Subcutaneous abdominal adipose tissue (tissue), 5 donors: ENCODE measurements at regions not wholly inside any gene's neighbourhood (a gene's known extent, or its start where the extent isn't known, plus 50 kb on each side); places are given as distances from the start of the nearest gene placed in this dataset.

Source experiments
- H3K27ac ChIP-seq: one replicate; pipeline ENCODE4 v1.7.0; 2013; ENCODE audit warnings: low read depth, mild to moderate bottlenecking, inconsistent platforms, low read length, moderate library complexity
- H3K27me3 ChIP-seq, 5 donors: one replicate each; pipeline ENCODE4 v1.7.0; 2013; ENCODE audit warnings: low read length in 5 of 5, inconsistent platforms in 1 of 5; ENCODE audit not compliant: control insufficient read depth in 5 of 5, insufficient read depth in 4 of 5
- H3K36me3 ChIP-seq, 5 donors: one replicate each; pipeline ENCODE4 v1.7.0; 2013; ENCODE audit warnings: low read length in 5 of 5; ENCODE audit not compliant: control insufficient read depth in 5 of 5, insufficient read depth in 5 of 5
- H3K4me1 ChIP-seq, 5 donors: one replicate each; pipeline ENCODE4 v1.7.0; 2013; ENCODE audit warnings: low read length in 5 of 5, mild to moderate bottlenecking in 3 of 5, moderate library complexity in 1 of 5; ENCODE audit not compliant: control insufficient read depth in 5 of 5, insufficient read depth in 5 of 5
- H3K4me3 ChIP-seq, 5 donors: one replicate each; pipeline ENCODE4 v1.7.0; 2013; ENCODE audit warnings: low read length in 5 of 5, low read depth in 1 of 5
- H3K9ac ChIP-seq, 5 donors: one replicate each; pipeline ENCODE4 v1.7.0; 2013; ENCODE audit warnings: low read length in 5 of 5, mild to moderate bottlenecking in 4 of 5, moderate library complexity in 3 of 5
- H3K9me3 ChIP-seq, 5 donors: one replicate each; pipeline ENCODE4 v1.7.0; 2013; ENCODE audit warnings: low read length in 5 of 5; ENCODE audit not compliant: control insufficient read depth in 5 of 5
- donor health status: healthy.
- donor health status: healthy.
- donor health status: healthy.
- donor health status: healthy.
- donor health status: healthy.

DNA sequence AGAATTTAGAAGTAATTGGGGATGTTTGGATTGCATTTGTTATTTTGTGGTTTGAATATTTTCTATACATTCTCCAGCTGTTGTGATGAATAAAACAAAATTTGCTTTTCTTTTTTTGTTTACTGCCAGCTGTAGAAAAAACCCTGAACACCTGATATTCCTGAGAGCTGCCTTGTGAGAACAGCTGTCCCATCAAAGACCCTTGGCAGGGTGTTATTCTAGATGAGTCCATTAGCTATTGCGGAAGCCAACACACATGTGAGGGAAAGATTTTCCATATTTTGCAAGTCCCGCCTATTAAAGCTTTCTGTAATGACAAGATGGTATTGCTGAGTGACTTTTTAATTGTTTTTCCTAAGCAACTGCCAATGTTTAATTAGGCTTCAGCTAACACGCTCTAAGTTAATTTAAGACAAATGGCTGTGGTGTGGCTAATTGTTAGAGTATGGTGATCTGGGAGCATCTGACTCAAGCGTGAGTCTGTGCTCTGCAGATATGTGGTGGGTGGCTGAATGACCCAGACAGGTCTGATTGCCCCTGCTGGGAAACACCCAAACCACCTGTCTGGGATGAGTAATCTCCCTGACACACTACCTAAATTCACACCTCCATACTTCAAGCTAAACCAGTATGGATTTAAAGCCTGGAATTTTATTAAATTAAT, 86.5 kb upstream of the PRLR start:
- Histone ChIP-seq H3K4me3 (no peak overlapping the region), H3K36me3 (no peaks in the 10 kb centered on the region), H3K27me3 (no peaks in the 10 kb centered on the region), H3K4me1 (no peaks in the 10 kb centered on the region), H3K9ac (no peak overlapping the region), H3K9me3 (no peaks in the 10 kb centered on the region), H3K27ac (no peak overlapping the region)

DNA sequence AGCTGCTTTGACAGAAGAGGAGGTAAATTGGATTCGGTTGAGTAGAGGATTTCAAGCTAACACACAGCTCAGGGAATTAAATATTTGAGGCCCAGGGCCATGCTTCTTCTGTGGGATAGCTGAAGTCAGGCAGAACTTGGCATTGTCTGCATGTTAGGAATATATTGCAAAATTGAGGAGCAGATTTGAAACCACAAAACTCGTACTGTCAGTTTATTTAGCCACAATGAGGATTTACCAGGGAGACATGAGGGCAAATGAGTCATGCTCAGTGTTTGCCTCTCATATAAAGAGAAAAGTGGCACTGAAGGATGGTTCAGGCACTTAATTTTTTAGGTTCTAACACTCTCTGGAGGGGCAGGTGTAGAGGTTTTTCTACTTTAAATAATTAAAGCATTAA, 83.0 kb upstream of the PRLR start:
- Histone ChIP-seq H3K9ac (no peak overlapping the region), H3K9me3 (no peaks in the 10 kb centered on the region), H3K27ac (no peak overlapping the region)

DNA sequence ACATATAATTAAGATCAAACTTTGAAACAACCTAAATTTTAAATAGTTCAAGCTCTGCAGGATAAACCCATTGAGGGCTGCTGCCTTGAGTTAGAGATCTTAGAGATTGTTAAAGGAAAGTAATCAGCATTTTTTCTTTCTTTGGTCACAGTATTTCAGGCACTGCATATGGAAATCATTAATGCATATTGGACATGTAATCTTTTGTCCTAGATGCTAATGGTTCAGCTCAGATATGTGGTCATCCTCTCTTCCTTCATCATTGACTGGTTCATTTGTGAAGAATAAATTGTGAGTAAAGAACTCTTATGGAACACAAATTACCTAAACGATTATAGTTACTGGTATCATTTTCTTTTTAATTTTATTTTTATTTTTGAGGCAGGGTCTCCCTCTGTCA, 82.0 kb upstream of the PRLR start:
- Histone ChIP-seq H3K9me3 (no peaks in the 10 kb centered on the region), H3K4me3 (no peak overlapping the region), H3K9ac (no peak overlapping the region), H3K4me1 (peaks cover 0 to 4% (median 0%) of the 10 kb centered on the region in 5 donors), H3K27me3 (no peaks in the 10 kb centered on the region), H3K27ac (no peak overlapping the region), H3K36me3 (no peaks in the 10 kb centered on the region)

More for the DNA sequence above, 83.0 kb upstream of the PRLR start:
- Histone ChIP-seq H3K4me3 (no peak overlapping the region), H3K4me1 (peaks cover 0 to 4% (median 0%) of the 10 kb centered on the region in 5 donors), H3K36me3 (no peaks in the 10 kb centered on the region), H3K27me3 (no peaks in the 10 kb centered on the region)

DNA sequence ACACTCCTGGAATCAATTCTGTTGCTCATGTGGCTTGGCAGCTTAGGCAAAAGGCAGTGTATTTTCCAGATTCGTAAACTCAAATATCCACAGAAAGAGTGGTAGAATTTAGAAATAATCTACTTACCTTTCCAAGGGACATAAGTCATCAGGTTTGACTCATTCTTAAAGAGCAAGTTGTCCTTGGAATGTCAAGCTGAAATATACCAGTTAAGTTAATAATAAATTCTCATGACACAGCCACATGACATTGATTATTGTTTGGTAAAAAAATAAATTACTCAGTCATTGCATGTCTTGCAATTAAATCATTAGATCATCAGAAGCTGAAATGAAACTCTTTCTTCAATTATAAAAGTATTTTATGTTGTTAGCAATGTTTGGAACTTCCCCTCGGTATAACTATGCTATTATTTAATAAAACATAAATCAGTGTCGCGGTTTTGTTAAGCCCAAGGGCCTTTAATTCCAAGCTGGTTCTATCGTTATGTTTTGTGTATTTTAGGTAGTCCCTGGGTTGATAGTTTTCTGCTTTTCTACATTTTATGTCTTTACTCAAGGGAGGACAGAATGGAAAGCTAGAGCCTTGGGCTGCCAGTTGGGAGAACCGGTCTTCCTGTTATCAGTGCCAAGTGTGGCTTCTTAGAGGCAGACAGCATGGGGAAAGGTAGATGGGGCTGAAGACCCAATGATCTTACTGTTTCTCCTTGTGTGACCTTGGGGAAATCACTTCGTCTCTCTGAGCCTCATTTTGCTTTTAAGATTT, 79.3 kb upstream of the PRLR start:
- no peak overlapping the region for H3K9ac ChIP-seq
- no peaks in the 10 kb centered on the region for H3K9me3 ChIP-seq
- H3K4me1 ChIP-seq = peaks cover 0 to 4% (median 0%) of the 10 kb centered on the region in 5 donors
- H3K27ac ChIP-seq = no peak overlapping the region
- no peak overlapping the region for H3K4me3 ChIP-seq
- H3K27me3 ChIP-seq = peaks cover 0 to 2% (median 0%) of the 10 kb centered on the region in 5 donors
- H3K36me3 ChIP-seq = no peaks in the 10 kb centered on the region

DNA sequence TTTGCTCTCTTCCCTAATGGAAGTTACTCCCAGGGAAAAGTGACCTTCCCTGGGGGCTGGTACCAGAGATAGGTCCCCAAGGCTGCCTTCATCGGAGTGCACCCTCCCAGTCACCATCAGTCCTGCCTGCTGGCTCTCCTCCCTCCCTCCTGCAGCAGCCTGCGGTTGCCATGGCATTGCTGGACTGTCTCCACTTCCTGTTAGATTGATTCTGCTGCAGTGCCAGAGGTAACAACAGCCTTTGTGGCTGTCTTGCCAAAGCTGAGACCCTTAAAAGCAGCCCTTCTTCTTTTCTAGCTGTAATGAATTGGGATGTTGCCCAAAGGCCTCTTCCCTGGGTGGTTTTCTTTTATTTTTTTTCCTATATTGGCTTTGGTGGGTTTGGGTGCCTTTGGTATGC, 78.1 kb upstream of the PRLR start:
- no peaks in the 10 kb centered on the region for H3K9me3 ChIP-seq
- H3K9ac ChIP-seq = no peak overlapping the region
- H3K27ac ChIP-seq = no peak overlapping the region
- no peaks in the 10 kb centered on the region for H3K36me3 ChIP-seq
- peaks cover 0 to 4% (median 0%) of the 10 kb centered on the region in 5 donors for H3K4me1 ChIP-seq
- no peak overlapping the region for H3K4me3 ChIP-seq
- H3K27me3 ChIP-seq = peaks cover 0 to 2% (median 0%) of the 10 kb centered on the region in 5 donors

DNA sequence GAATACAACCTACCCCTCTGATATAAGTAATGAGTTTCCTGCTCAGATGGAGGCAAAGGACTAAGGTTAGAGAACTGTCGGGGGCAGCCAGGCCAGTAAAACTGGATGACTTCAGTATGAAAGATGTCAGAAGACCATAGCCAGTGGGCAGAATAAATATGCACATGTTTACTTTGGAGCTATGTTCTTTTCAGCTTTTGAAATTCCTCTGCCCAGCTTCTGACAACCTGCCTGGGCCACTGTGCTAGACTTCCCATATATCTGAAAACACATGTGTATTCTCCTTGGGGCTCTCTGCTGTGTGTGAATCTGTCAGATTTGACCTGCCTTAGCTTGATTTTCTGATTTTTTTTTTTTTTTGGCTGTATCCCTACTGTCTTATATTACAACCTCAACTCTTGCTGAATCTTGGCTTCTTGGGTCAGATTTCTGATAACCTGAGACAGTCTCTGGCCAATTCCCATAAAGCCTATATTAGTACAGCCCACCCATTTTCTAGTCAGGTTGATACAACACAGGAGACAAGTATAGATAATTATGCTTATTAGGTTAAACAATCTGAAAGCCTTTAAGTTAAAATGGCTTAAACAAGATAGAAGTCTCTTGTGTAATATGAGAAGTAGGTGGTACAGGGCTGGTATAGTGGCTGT, 76.6 kb upstream of the PRLR start:
- Histone ChIP-seq H3K9ac (no peak overlapping the region), H3K27me3 (peaks cover 0 to 2% (median 0%) of the 10 kb centered on the region in 5 donors), H3K9me3 (no peaks in the 10 kb centered on the region), H3K4me3 (no peak overlapping the region), H3K36me3 (no peaks in the 10 kb centered on the region), H3K4me1 (peaks cover 0 to 4% (median 0%) of the 10 kb centered on the region in 5 donors), H3K27ac (no peak overlapping the region)

DNA sequence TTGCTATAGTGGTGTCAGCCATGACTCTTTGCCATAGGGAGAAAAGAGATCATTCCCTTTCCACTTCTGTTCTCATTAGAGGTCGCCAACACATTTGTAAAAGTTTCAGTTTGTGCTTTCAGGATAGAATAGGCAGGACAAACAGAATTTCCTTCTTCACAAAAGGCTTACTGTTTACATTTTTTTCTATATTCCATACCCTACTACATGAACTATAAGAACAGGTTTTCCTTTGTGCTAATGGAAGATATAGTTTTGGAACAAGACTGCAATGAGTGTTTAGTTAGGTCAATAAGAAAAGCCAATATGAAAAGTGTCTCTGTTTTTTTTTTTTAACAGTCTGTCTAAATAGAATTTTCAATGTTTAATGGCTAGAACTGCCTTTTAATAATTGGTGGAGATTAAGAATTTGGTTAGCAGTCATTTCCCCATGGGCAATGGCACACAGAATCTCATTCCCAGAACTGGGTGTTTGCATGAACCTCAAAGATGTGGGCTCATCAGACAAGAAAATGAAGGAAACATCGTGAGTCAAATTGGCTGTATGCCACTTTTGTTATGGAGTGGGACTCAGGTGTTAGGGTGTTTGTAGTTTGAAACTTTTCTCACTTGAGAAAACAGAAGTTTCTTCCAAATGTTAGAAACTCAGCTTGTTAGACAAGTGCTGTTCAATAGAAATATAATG, 75.2 kb upstream of the PRLR start:
- Histone ChIP-seq H3K4me1 (peaks cover 0 to 4% (median 0%) of the 10 kb centered on the region in 5 donors), H3K9me3 (no peaks in the 10 kb centered on the region), H3K27ac (no peak overlapping the region)

DNA sequence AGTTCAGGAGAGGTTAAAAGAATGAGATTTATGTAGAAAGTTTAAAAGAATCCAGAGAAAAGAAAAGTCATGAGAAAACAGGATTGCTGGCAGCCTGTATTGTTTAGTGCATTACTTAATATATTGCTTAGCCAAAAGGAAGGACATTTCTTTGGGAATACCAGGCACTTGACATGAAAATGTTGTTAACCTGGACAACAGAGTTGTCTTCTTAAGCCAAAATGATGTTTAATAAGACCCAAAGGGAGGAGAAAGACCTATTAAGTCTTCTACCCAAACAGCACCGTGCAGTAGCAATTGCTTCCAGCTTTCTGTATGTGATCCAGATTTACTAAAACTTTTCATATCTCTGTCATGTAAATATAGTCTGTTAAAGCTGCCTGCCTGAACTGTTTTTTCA, 74.0 kb upstream of the PRLR start:
- Histone ChIP-seq H3K27me3 (peaks cover 0 to 2% (median 0%) of the 10 kb centered on the region in 5 donors), H3K4me1 (no peaks in the 10 kb centered on the region), H3K4me3 (no peak overlapping the region), H3K36me3 (no peaks in the 10 kb centered on the region), H3K9me3 (no peaks in the 10 kb centered on the region), H3K9ac (no peak overlapping the region), H3K27ac (no peak overlapping the region)

More for the DNA sequence above, 75.2 kb upstream of the PRLR start:
- H3K27me3 ChIP-seq = peaks cover 0 to 2% (median 0%) of the 10 kb centered on the region in 5 donors
- no peak overlapping the region for H3K9ac ChIP-seq
- no peak overlapping the region for H3K4me3 ChIP-seq
- H3K36me3 ChIP-seq = no peaks in the 10 kb centered on the region

DNA sequence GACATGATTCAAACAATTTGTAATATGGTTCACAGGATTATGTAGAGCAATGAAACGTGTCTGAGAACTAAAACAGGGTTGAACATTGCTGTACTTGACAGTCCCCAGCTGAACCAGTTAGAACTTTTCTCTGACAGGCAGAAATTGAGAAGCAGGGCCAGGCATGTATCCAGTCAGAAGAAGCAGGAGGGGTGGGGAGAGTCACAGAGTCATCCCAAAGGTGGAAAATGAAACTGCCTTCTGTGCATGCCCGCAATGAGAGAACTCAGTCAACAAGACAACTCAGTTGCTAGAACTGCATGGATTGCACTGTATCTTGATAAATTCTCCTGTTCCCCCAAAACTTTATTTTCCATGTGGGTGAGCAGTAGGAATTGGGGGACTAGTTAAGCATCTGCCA, 72.9 kb upstream of the PRLR start:
- Histone ChIP-seq H3K27ac (no peak overlapping the region), H3K9ac (no peak overlapping the region), H3K4me1 (no peaks in the 10 kb centered on the region), H3K4me3 (no peak overlapping the region), H3K36me3 (no peaks in the 10 kb centered on the region), H3K27me3 (peaks cover 0 to 2% (median 0%) of the 10 kb centered on the region in 5 donors), H3K9me3 (no peaks in the 10 kb centered on the region)
